GM18868 (cell line): ENCODE measurements at regions not wholly inside any gene's neighbourhood (a gene's known extent, or its start where the extent isn't known, plus 50 kb on each side); places are given as distances from the start of the nearest gene placed in this dataset.

Source experiments
- ATAC-seq: cut with Tn5 transposase; IDR thresholded peaks from one replicate; pipeline ENCODE4 v1.9.1; 2021; ENCODE audit warnings: mild to moderate bottlenecking, moderate library complexity; ENCODE audit not compliant: unreplicated experiment

GRCh38 chr4:189062047-189062820 lies 878.4 kb upstream of the FRG1 start:
- ATAC-seq = no peak

GRCh38 chr4:189069772-189070171 lies 870.9 kb upstream of the FRG1 start:
- no peak for ATAC-seq

GRCh38 chr4:189071241-189071640 lies 869.4 kb upstream of the FRG1 start:
- ATAC-seq = no peak

- ATAC-seq = no peak
These were observed 866.9 kb upstream of the FRG1 start for GRCh38 chr4:189073739-189074138.

- no peak for ATAC-seq
These were observed 858.8 kb upstream of the FRG1 start for GRCh38 chr4:189081826-189082225.

- no peak for ATAC-seq
These were observed 856.9 kb upstream of the FRG1 start for GRCh38 chr4:189083769-189084168.

GRCh38 chr4:189084671-189085070 lies 856.0 kb upstream of the FRG1 start:
- no peak for ATAC-seq

GRCh38 chr4:189087971-189088370 lies 852.7 kb upstream of the FRG1 start:
- no peak for ATAC-seq

GRCh38 chr4:189088780-189089179 lies 851.9 kb upstream of the FRG1 start:
- ATAC-seq = no peak

- no peak for ATAC-seq
These were observed 850.4 kb upstream of the FRG1 start for GRCh38 chr4:189090174-189090814.

GRCh38 chr4:189092581-189092980 lies 848.1 kb upstream of the FRG1 start:
- ATAC-seq = no peak

- no peak for ATAC-seq
These were observed 844.6 kb upstream of the FRG1 start for GRCh38 chr4:189096108-189096507.

GRCh38 chr4:189096717-189097116 lies 844.0 kb upstream of the FRG1 start:
- ATAC-seq = no peak

- no peak for ATAC-seq
These were observed 841.6 kb upstream of the FRG1 start for GRCh38 chr4:189098932-189099696.

GRCh38 chr4:189113389-189113888 lies 827.2 kb upstream of the FRG1 start:
- ATAC-seq = no peak

- ATAC-seq = no peak
These were observed 823.2 kb upstream of the FRG1 start for GRCh38 chr4:189117426-189117825.

- no peak for ATAC-seq
These were observed 819.3 kb upstream of the FRG1 start for GRCh38 chr4:189121336-189121735.

GRCh38 chr4:189124149-189124758 lies 816.4 kb upstream of the FRG1 start:
- ATAC-seq = no peak

GRCh38 chr4:189124791-189125190 lies 815.9 kb upstream of the FRG1 start:
- no peak for ATAC-seq

- ATAC-seq = no peak
These were observed 814.6 kb upstream of the FRG1 start for GRCh38 chr4:189126040-189126439.

GRCh38 chr4:189128341-189128740 lies 812.3 kb upstream of the FRG1 start:
- ATAC-seq = no peak
